ENCODE measurements at regions not wholly inside any gene's neighbourhood (a gene's known extent, or its start where the extent isn't known, plus 50 kb on each side); places are given as distances from the start of the nearest gene placed in this dataset.

GRCh38 chr3:18132991-18133390 is 292.1 kb downstream of the SATB1 start:
- H3K4me3 ChIP-seq (ENCODE audit: insufficient read depth, low read depth, low read length): no peak overlapping the region
- no peaks in the 10 kb centered on the region for H3K27me3 ChIP-seq (ENCODE audit: control insufficient read depth, insufficient read depth, low read length, poor library complexity, severe bottlenecking)
- H3K9me3 ChIP-seq (ENCODE audit: control insufficient read depth, low read length): no peaks in the 10 kb centered on the region
- no peaks in the 10 kb centered on the region for H3K36me3 ChIP-seq (ENCODE audit: control insufficient read depth, insufficient read depth, low read length)
- H3K4me1 ChIP-seq (ENCODE audit: control insufficient read depth, insufficient read depth, low read length): peaks cover 12% of the 10 kb centered on the region
- no peak overlapping the region for H3K27ac ChIP-seq (ENCODE audit: insufficient read depth, low read depth, low read length, poor library complexity, severe bottlenecking)

- Histone ChIP-seq H3K36me3 (ENCODE audit: control insufficient read depth, insufficient read depth, low read length) (no peaks in the 10 kb centered on the region), H3K4me3 (ENCODE audit: insufficient read depth, low read depth, low read length) (no peak overlapping the region), H3K9me3 (ENCODE audit: control insufficient read depth, low read length) (no peaks in the 10 kb centered on the region), H3K4me1 (ENCODE audit: control insufficient read depth, insufficient read depth, low read length) (no peaks in the 10 kb centered on the region), H3K27ac (ENCODE audit: insufficient read depth, low read depth, low read length, poor library complexity, severe bottlenecking) (no peak overlapping the region), H3K27me3 (ENCODE audit: control insufficient read depth, insufficient read depth, low read length, poor library complexity, severe bottlenecking) (no peaks in the 10 kb centered on the region)
- 92 to 97% methylated on average over 10 to 11 of the region's 11 CpGs for WGBS, 2 experiments
Observed at GRCh38 chr3:18127859-18128681, 297.1 kb downstream of the SATB1 start.

- no peak overlapping the region for H3K27ac ChIP-seq (ENCODE audit: insufficient read depth, low read depth, low read length, poor library complexity, severe bottlenecking)
- 87 to 89% methylated on average over 3 of the region's 3 CpGs for WGBS, 2 experiments
- no peaks in the 10 kb centered on the region for H3K9me3 ChIP-seq (ENCODE audit: control insufficient read depth, low read length)
- H3K4me1 ChIP-seq (ENCODE audit: control insufficient read depth, insufficient read depth, low read length): no peaks in the 10 kb centered on the region
- no peaks in the 10 kb centered on the region for H3K27me3 ChIP-seq (ENCODE audit: control insufficient read depth, insufficient read depth, low read length, poor library complexity, severe bottlenecking)
- no peak overlapping the region for H3K4me3 ChIP-seq (ENCODE audit: insufficient read depth, low read depth, low read length)
- H3K36me3 ChIP-seq (ENCODE audit: control insufficient read depth, insufficient read depth, low read length): no peaks in the 10 kb centered on the region
Observed at GRCh38 chr3:18127174-18127858, 297.8 kb downstream of the SATB1 start.

- Histone ChIP-seq H3K27me3 (ENCODE audit: control insufficient read depth, insufficient read depth, low read length, poor library complexity, severe bottlenecking) (no peaks in the 10 kb centered on the region), H3K4me3 (ENCODE audit: insufficient read depth, low read depth, low read length) (no peak overlapping the region), H3K27ac (ENCODE audit: insufficient read depth, low read depth, low read length, poor library complexity, severe bottlenecking) (no peak overlapping the region), H3K4me1 (ENCODE audit: control insufficient read depth, insufficient read depth, low read length) (no peaks in the 10 kb centered on the region), H3K36me3 (ENCODE audit: control insufficient read depth, insufficient read depth, low read length) (no peaks in the 10 kb centered on the region), H3K9me3 (ENCODE audit: control insufficient read depth, low read length) (no peaks in the 10 kb centered on the region)
- 90 to 94% methylated on average over 4 to 5 of the region's 5 CpGs for WGBS, 2 experiments
Observed at GRCh38 chr3:18126772-18127171, 298.4 kb downstream of the SATB1 start.

GRCh38 chr3:18124501-18124900 is 300.6 kb downstream of the SATB1 start:
- 94% methylated on average over 5 of the region's 5 CpGs for WGBS, 2 experiments
- Histone ChIP-seq H3K4me1 (ENCODE audit: control insufficient read depth, insufficient read depth, low read length) (no peaks in the 10 kb centered on the region), H3K27ac (ENCODE audit: insufficient read depth, low read depth, low read length, poor library complexity, severe bottlenecking) (no peak overlapping the region), H3K4me3 (ENCODE audit: insufficient read depth, low read depth, low read length) (no peak overlapping the region), H3K9me3 (ENCODE audit: control insufficient read depth, low read length) (no peaks in the 10 kb centered on the region), H3K36me3 (ENCODE audit: control insufficient read depth, insufficient read depth, low read length) (no peaks in the 10 kb centered on the region), H3K27me3 (ENCODE audit: control insufficient read depth, insufficient read depth, low read length, poor library complexity, severe bottlenecking) (no peaks in the 10 kb centered on the region)

- Histone ChIP-seq H3K9me3 (ENCODE audit: control insufficient read depth, low read length) (no peaks in the 10 kb centered on the region), H3K4me3 (ENCODE audit: insufficient read depth, low read depth, low read length) (no peak overlapping the region), H3K4me1 (ENCODE audit: control insufficient read depth, insufficient read depth, low read length) (no peaks in the 10 kb centered on the region), H3K27me3 (ENCODE audit: control insufficient read depth, insufficient read depth, low read length, poor library complexity, severe bottlenecking) (no peaks in the 10 kb centered on the region), H3K36me3 (ENCODE audit: control insufficient read depth, insufficient read depth, low read length) (no peaks in the 10 kb centered on the region), H3K27ac (ENCODE audit: insufficient read depth, low read depth, low read length, poor library complexity, severe bottlenecking) (no peak overlapping the region)
- 92 to 94% methylated on average over 2 of the region's 2 CpGs for WGBS, 2 experiments
Observed at GRCh38 chr3:18122264-18122663, 302.9 kb downstream of the SATB1 start.

- no peaks in the 10 kb centered on the region for H3K4me1 ChIP-seq (ENCODE audit: control insufficient read depth, insufficient read depth, low read length)
- WGBS, 2 experiments: 100% methylated on average over 1 of the region's 2 CpGs; no CpG with 5 or more reads in 1 of the 2 experiments
- no peak overlapping the region for H3K4me3 ChIP-seq (ENCODE audit: insufficient read depth, low read depth, low read length)
- H3K36me3 ChIP-seq (ENCODE audit: control insufficient read depth, insufficient read depth, low read length): no peaks in the 10 kb centered on the region
- no peaks in the 10 kb centered on the region for H3K9me3 ChIP-seq (ENCODE audit: control insufficient read depth, low read length)
- H3K27me3 ChIP-seq (ENCODE audit: control insufficient read depth, insufficient read depth, low read length, poor library complexity, severe bottlenecking): no peaks in the 10 kb centered on the region
- no peak overlapping the region for H3K27ac ChIP-seq (ENCODE audit: insufficient read depth, low read depth, low read length, poor library complexity, severe bottlenecking)
Observed at GRCh38 chr3:18121020-18121419, 304.1 kb downstream of the SATB1 start.

GRCh38 chr3:18119866-18120265 is 305.3 kb downstream of the SATB1 start:
- Histone ChIP-seq H3K27ac (ENCODE audit: insufficient read depth, low read depth, low read length, poor library complexity, severe bottlenecking) (no peak overlapping the region), H3K4me3 (ENCODE audit: insufficient read depth, low read depth, low read length) (no peak overlapping the region), H3K4me1 (ENCODE audit: control insufficient read depth, insufficient read depth, low read length) (no peaks in the 10 kb centered on the region), H3K9me3 (ENCODE audit: control insufficient read depth, low read length) (no peaks in the 10 kb centered on the region), H3K27me3 (ENCODE audit: control insufficient read depth, insufficient read depth, low read length, poor library complexity, severe bottlenecking) (no peaks in the 10 kb centered on the region), H3K36me3 (ENCODE audit: control insufficient read depth, insufficient read depth, low read length) (no peaks in the 10 kb centered on the region)
- WGBS, 2 experiments: 92 to 95% methylated on average over 5 of the region's 5 CpGs

GRCh38 chr3:18114894-18115293 is 310.2 kb downstream of the SATB1 start:
- whole genome bisulfite sequencing, 2 experiments: 94% methylated on average over 2 to 4 of the region's 4 CpGs
- no peaks in the 10 kb centered on the region for H3K27me3 ChIP-seq (ENCODE audit: control insufficient read depth, insufficient read depth, low read length, poor library complexity, severe bottlenecking)
- no peak overlapping the region for H3K27ac ChIP-seq (ENCODE audit: insufficient read depth, low read depth, low read length, poor library complexity, severe bottlenecking)
- H3K36me3 ChIP-seq (ENCODE audit: control insufficient read depth, insufficient read depth, low read length): no peaks in the 10 kb centered on the region
- H3K4me1 ChIP-seq (ENCODE audit: control insufficient read depth, insufficient read depth, low read length): no peaks in the 10 kb centered on the region
- H3K9me3 ChIP-seq (ENCODE audit: control insufficient read depth, low read length): no peaks in the 10 kb centered on the region
- no peak overlapping the region for H3K4me3 ChIP-seq (ENCODE audit: insufficient read depth, low read depth, low read length)

- Histone ChIP-seq H3K27ac (ENCODE audit: insufficient read depth, low read depth, low read length, poor library complexity, severe bottlenecking) (no peak overlapping the region), H3K9me3 (ENCODE audit: control insufficient read depth, low read length) (no peaks in the 10 kb centered on the region), H3K4me3 (ENCODE audit: insufficient read depth, low read depth, low read length) (no peak overlapping the region), H3K4me1 (ENCODE audit: control insufficient read depth, insufficient read depth, low read length) (no peaks in the 10 kb centered on the region), H3K36me3 (ENCODE audit: control insufficient read depth, insufficient read depth, low read length) (no peaks in the 10 kb centered on the region), H3K27me3 (ENCODE audit: control insufficient read depth, insufficient read depth, low read length, poor library complexity, severe bottlenecking) (no peaks in the 10 kb centered on the region)
- WGBS, 2 experiments: 90 to 92% methylated on average over 4 of the region's 4 CpGs
Observed at GRCh38 chr3:18113417-18113816, 311.7 kb downstream of the SATB1 start.
